PC-3 (cell line): ENCODE measurements at regions not wholly inside any gene's neighbourhood (a gene's known extent, or its start where the extent isn't known, plus 50 kb on each side); places are given as distances from the start of the nearest gene placed in this dataset.

Experiments used
- ATAC-seq: fragments of 200-7000 bp; cut with Tn5 transposase; 2 replicates; pipeline ENCODE4 v1.9.1; 2020; ENCODE audit warnings: mild to moderate bottlenecking, moderate library complexity
- BruUV-seq: library from RNA; stranded (reverse); fragments of 400-500 nt; replicated peaks from 2 replicates; lab custom pipeline; 2021; lab: Mats Ljungman, UMichigan
- CTCF ChIA-PET: fragments of 300-600 bp; sonication (Branson Sonifier 250); formaldehyde crosslinking; loops from one replicate; lab custom pipeline; 2022; ENCODE audit warnings: antibody characterized with exemption; lab: Charles Lee
- POLR2A ChIA-PET: fragments of 300-600 bp; sonication (Branson Sonifier 250); formaldehyde crosslinking; loops from one replicate; lab custom pipeline; 2022; ENCODE audit warnings: antibody characterized with exemption; ENCODE audit not compliant: unreplicated experiment; lab: Charles Lee
- DNase-seq: peaks from one replicate; pipeline ENCODE4 v3.0.0-alpha.2; 2015
- H2AFZ ChIP-seq: fragments of 300-600 bp; sonication (generic); 2 replicates; pipeline ENCODE4 v1.6.0; 2016; ENCODE audit warnings: antibody characterized with exemption, low read length
- H3F3A ChIP-seq: fragments of 300-600 bp; sonication (generic); one replicate; pipeline ENCODE4 v1.6.0; 2017; ENCODE audit warnings: antibody characterized with exemption, low read length, control low read depth, mild to moderate bottlenecking; ENCODE audit not compliant: unreplicated experiment
- H3K27ac ChIP-seq: fragments of 300-600 bp; sonication (generic); 2 replicates; pipeline ENCODE4 v1.5.1; 2016; ENCODE audit warnings: mild to moderate bottlenecking, low read length
- H3K27me3 ChIP-seq: fragments of 300-600 bp; sonication (generic); 2 replicates; pipeline ENCODE4 v1.6.1; 2016; ENCODE audit warnings: low read length, mixed read lengths
- H3K36me3 ChIP-seq: fragments of 300-600 bp; sonication (generic); 2 replicates; pipeline ENCODE4 v1.6.1; 2016; ENCODE audit warnings: low read depth, mixed run types, low read length, mixed read lengths
- H3K4me1 ChIP-seq: fragments of 300-600 bp; sonication (generic); 2 replicates; pipeline ENCODE4 v1.5.1; 2016; ENCODE audit warnings: low read length; ENCODE audit not compliant: insufficient read depth
- H3K4me2 ChIP-seq: fragments of 300-600 bp; sonication (generic); 2 replicates; pipeline ENCODE4 v1.6.0; 2016; ENCODE audit warnings: low read length
- H3K4me3 ChIP-seq: fragments of 300-600 bp; sonication (generic); 2 replicates; pipeline ENCODE4 v1.5.1; 2016; ENCODE audit warnings: mild to moderate bottlenecking, low read length, mixed read lengths
- H3K79me2 ChIP-seq: fragments of 300-600 bp; sonication (generic); 2 replicates; pipeline ENCODE4 v1.6.1; 2017; ENCODE audit warnings: low read length, mixed read lengths
- H3K9ac ChIP-seq: fragments of 300-600 bp; sonication (generic); 2 replicates; pipeline ENCODE4 v1.6.0; 2016; ENCODE audit warnings: mild to moderate bottlenecking, low read length
- H3K9me2 ChIP-seq: fragments of 300-600 bp; sonication (generic); replicated peaks from 2 replicates; pipeline ENCODE4 v1.6.1; 2016; ENCODE audit warnings: mixed run types, low read length, mixed read lengths
- H3K9me3 ChIP-seq: fragments of 300-600 bp; sonication (generic); 2 replicates; pipeline ENCODE4 v1.6.1; 2016; ENCODE audit warnings: low read length, mixed read lengths
- H4K20me1 ChIP-seq: fragments of 300-600 bp; sonication (generic); 2 replicates; pipeline ENCODE4 v1.6.1; 2016; ENCODE audit warnings: low read length, mixed read lengths
- CTCF ChIP-seq: fragments of 300-600 bp; sonication (generic); conservative IDR thresholded peaks from 2 replicates; pipeline ENCODE4 v1.5.1; 2017; ENCODE audit warnings: antibody characterized with exemption, low read depth, mild to moderate bottlenecking, low read length
- EZH2 ChIP-seq: fragments of 300-600 bp; sonication (generic); IDR thresholded peaks from one replicate; pipeline ENCODE4 v1.6.1; 2017; ENCODE audit warnings: antibody characterized with exemption, mild to moderate bottlenecking, low read length; ENCODE audit not compliant: unreplicated experiment
- EZH2phosphoT487 ChIP-seq: fragments of 300-600 bp; sonication (generic); IDR thresholded peaks from 2 replicates; pipeline ENCODE4 v1.6.1; 2018; ENCODE audit warnings: mild to moderate bottlenecking, antibody characterized with exemption, low read length, borderline replicate concordance
- intact Hi-C: fragments of 100-400 bp; cut with micrococcal nuclease; formaldehyde crosslinking; loops from 2 replicates; pipeline ENCODE4 v1.9.0; 2023

- Histone ChIP-seq H3K4me1 (peaks cover 17% of the 10 kb centered on the region), H3K9me3 (no peaks in the 10 kb centered on the region), H3K79me2 (no peaks in the 10 kb centered on the region), H3K4me2 (no peak overlapping the region), H2AFZ (no peak overlapping the region), H3F3A (peaks cover 4% of the 10 kb centered on the region), H3K4me3 (no peak overlapping the region), H3K9ac (no peak overlapping the region), H3K9me2 (no peaks in the 10 kb centered on the region), H3K27me3 (no peaks in the 10 kb centered on the region), H3K27ac (no peak overlapping the region), H3K36me3 (no peaks in the 10 kb centered on the region), H4K20me1 (no peaks in the 10 kb centered on the region)
- ChIA-PET CTCF (no interaction called here), POLR2A (no interaction called here)
- intact Hi-C loops, result no loop called here
- TF ChIP-seq EZH2phosphoT487 (no peak), CTCF (no peak), EZH2 (no peak)
- no TSS peak for BruUV-seq
- DNase-seq, result no peak
- ATAC-seq, result no peak
These were observed 166.4 kb upstream of the ZNF217 start for GRCh38 chr20:53760025-53760441.

DNA sequence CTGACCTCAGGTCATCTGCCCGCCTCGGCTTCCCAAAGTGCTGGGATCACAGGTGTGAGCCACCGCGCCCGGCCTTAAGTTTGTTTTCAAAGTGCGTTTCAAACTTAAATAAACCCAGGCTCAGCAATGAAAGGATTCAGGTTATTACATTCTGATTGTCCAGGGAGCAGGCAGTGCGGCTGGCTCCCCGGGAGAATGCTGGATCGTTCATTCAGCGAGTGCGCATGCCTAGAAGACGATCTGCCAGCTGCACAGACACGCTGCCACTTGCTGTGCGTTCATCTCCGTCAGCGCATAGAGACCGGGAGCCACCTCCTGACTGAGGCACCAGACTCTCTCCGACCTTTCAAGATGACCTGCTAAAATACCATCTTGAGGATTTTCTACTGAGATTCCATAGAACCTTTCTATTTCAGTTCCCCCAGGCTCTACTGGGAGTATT is 163.9 kb upstream of the ZNF217 start:
- ChIA-PET POLR2A (no interaction called here), CTCF (interaction anchor here (0.6 kb wide), 1 partner anchor 159 kb away, joined by 4 read pairs; no protein-coding TSS in a partner anchor)
- peaks cover 27% of the 10 kb centered on the region for H3K4me1 ChIP-seq
- H3K9ac ChIP-seq, result peak overlapping the region; percentile 16; the same call in 1 of the 2 replicates
- DNase-seq (peak; percentile 85), ATAC-seq (peak; percentile 69)
- intact Hi-C loops, result no loop called here
- TF ChIP-seq EZH2phosphoT487 (no peak), CTCF (0 out of 2 replicates have a peak, but pooled peaks have one; percentile 19), EZH2 (no peak)
- H3K27me3 ChIP-seq, result no peaks in the 10 kb centered on the region
- no peak overlapping the region; the same call in 1 of the 2 replicates for H3K27ac ChIP-seq
- peak overlapping the region; percentile 76 for H2AFZ ChIP-seq
- no TSS peak for BruUV-seq
- H3K79me2 ChIP-seq, result no peaks in the 10 kb centered on the region
- H3K4me2 ChIP-seq, result peak overlapping the region; percentile 78
- H3F3A ChIP-seq, result peaks cover 14% of the 10 kb centered on the region
- H3K36me3 ChIP-seq, result no peaks in the 10 kb centered on the region
- no peaks in the 10 kb centered on the region for H3K9me2 ChIP-seq
- no peaks in the 10 kb centered on the region for H4K20me1 ChIP-seq
- no peaks in the 10 kb centered on the region for H3K9me3 ChIP-seq
- peak overlapping the region; percentile 36 for H3K4me3 ChIP-seq
